HG02943 (cell line): ENCODE measurements at regions not wholly inside any gene's neighbourhood (a gene's known extent, or its start where the extent isn't known, plus 50 kb on each side); places are given as distances from the start of the nearest gene placed in this dataset.
"Not testable (repeated sequence)": the region's sequence is repeated elsewhere in the genome, so short reads cannot be mapped to it uniquely, and the experiment has no call there.

Experiments used
- ATAC-seq: cut with Tn5 transposase; IDR thresholded peaks from one replicate; pipeline ENCODE4 v1.9.1; 2021; ENCODE audit warnings: mild to moderate bottlenecking, low read depth, moderate library complexity; ENCODE audit not compliant: unreplicated experiment

- ATAC-seq, result no peak
These were observed 799.8 kb downstream of the DIPK2A start for GRCh38 chr3:144771381-144771870.

- ATAC-seq, result no peak
These were observed 800.7 kb downstream of the DIPK2A start for GRCh38 chr3:144772372-144772771.

- ATAC-seq, result no peak
These were observed 801.7 kb downstream of the DIPK2A start for GRCh38 chr3:144773350-144773749.

- ATAC-seq, result no peak
These were observed 803.3 kb downstream of the DIPK2A start for GRCh38 chr3:144774897-144775296.

- ATAC-seq, result no peak
These were observed 803.9 kb downstream of the DIPK2A start for GRCh38 chr3:144775551-144775950.

- no peak for ATAC-seq
These were observed 806.3 kb downstream of the DIPK2A start for GRCh38 chr3:144777906-144778305.

- no peak for ATAC-seq
These were observed 819.4 kb downstream of the DIPK2A start for GRCh38 chr3:144791034-144791433.

- no peak for ATAC-seq
These were observed 830.3 kb downstream of the DIPK2A start for GRCh38 chr3:144801890-144802289.

- no peak for ATAC-seq
These were observed 837.8 kb downstream of the DIPK2A start for GRCh38 chr3:144809380-144809779.

GRCh38 chr3:144810160-144810559 lies 838.5 kb downstream of the DIPK2A start:
- no peak for ATAC-seq

- no peak for ATAC-seq
These were observed 844.0 kb downstream of the DIPK2A start for GRCh38 chr3:144815655-144816054.

GRCh38 chr3:144816323-144816722 lies 844.7 kb downstream of the DIPK2A start:
- ATAC-seq, result no peak

- no peak for ATAC-seq
These were observed 847.4 kb downstream of the DIPK2A start for GRCh38 chr3:144818973-144819372.

- not testable (repeated sequence) for ATAC-seq
These were observed 848.6 kb downstream of the DIPK2A start for GRCh38 chr3:144820232-144820631.

GRCh38 chr3:144820726-144821125 lies 849.1 kb downstream of the DIPK2A start:
- no peak for ATAC-seq

- no peak for ATAC-seq
These were observed 850.0 kb downstream of the DIPK2A start for GRCh38 chr3:144821583-144821982.

GRCh38 chr3:144822671-144823070 lies 851.0 kb downstream of the DIPK2A start:
- ATAC-seq, result no peak

- ATAC-seq, result no peak
These were observed 860.5 kb downstream of the DIPK2A start for GRCh38 chr3:144831955-144832716.

- ATAC-seq, result no peak
These were observed 868.4 kb downstream of the DIPK2A start for GRCh38 chr3:144839991-144840390.

GRCh38 chr3:144840866-144841265 lies 869.2 kb downstream of the DIPK2A start:
- ATAC-seq, result no peak

- no peak for ATAC-seq
These were observed 871.5 kb downstream of the DIPK2A start for GRCh38 chr3:144843099-144843498.

GRCh38 chr3:144852999-144853398 lies 881.4 kb downstream of the DIPK2A start:
- no peak for ATAC-seq
